VCaP (cell line): ENCODE measurements at regions not wholly inside any gene's neighbourhood (a gene's known extent, or its start where the extent isn't known, plus 50 kb on each side); places are given as distances from the start of the nearest gene placed in this dataset.
"Not testable (repeated sequence)": the region's sequence is repeated elsewhere in the genome, so short reads cannot be mapped to it uniquely, and the experiment has no call there.

ENCODE experiments used
- H3K27ac ChIP-seq: fragments of 450-650 bp; 2 replicates; pipeline ENCODE4 v1.5.1; 2017
- TF ChIP-seq, protein P1 (sequence below): fragments of 450-650 bp; conservative IDR thresholded peaks from 2 replicates; pipeline ENCODE4 v1.5.1; 2017; ENCODE audit warnings: mild to moderate bottlenecking, moderate library complexity

DNA sequence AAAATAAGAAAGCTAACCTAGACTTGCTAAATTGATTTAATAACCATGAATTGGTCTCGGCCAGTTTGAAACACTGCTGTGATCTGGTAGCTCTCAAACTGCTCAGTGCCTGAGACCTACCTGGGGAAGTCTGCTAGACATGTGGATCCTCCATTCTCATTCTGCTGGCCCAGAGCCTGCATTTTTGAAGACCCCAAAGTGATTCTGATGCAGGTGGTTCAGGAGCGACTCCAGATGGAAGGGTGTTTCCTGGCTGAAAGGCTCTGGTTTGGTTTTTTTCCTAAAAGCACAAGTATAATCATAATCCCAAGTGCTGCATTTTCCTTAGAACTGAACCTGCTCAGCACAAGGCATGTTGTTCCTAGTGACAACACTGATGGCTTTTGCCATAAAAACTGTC is 159.5 kb downstream of the ZNF664 start:
- TF ChIP-seq, protein P1, sequence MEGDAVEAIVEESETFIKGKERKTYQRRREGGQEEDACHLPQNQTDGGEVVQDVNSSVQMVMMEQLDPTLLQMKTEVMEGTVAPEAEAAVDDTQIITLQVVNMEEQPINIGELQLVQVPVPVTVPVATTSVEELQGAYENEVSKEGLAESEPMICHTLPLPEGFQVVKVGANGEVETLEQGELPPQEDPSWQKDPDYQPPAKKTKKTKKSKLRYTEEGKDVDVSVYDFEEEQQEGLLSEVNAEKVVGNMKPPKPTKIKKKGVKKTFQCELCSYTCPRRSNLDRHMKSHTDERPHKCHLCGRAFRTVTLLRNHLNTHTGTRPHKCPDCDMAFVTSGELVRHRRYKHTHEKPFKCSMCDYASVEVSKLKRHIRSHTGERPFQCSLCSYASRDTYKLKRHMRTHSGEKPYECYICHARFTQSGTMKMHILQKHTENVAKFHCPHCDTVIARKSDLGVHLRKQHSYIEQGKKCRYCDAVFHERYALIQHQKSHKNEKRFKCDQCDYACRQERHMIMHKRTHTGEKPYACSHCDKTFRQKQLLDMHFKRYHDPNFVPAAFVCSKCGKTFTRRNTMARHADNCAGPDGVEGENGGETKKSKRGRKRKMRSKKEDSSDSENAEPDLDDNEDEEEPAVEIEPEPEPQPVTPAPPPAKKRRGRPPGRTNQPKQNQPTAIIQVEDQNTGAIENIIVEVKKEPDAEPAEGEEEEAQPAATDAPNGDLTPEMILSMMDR: no peak
- H3K27ac ChIP-seq: no peak overlapping the region

DNA sequence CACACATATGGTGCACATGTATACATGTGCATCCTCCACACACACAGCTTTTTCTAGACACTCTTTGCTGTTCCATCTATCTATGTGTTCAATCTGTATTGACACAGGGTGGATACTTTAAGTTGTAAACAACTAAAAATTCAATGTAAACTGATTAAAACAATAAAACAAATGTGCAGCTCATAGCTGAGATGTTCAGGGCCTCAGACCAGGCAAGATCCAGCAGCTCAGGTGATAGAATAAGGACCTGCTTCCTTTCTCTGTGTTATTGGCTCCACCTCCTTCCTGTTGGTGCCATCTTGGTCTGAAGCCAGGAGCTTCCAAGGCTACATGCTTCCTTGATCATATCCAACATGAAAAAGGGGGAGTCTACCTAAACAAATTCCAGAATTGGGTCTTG is 158.1 kb upstream of the RFLNA start:
- TF ChIP-seq, protein P1: no peak
- no peak overlapping the region for H3K27ac ChIP-seq

DNA sequence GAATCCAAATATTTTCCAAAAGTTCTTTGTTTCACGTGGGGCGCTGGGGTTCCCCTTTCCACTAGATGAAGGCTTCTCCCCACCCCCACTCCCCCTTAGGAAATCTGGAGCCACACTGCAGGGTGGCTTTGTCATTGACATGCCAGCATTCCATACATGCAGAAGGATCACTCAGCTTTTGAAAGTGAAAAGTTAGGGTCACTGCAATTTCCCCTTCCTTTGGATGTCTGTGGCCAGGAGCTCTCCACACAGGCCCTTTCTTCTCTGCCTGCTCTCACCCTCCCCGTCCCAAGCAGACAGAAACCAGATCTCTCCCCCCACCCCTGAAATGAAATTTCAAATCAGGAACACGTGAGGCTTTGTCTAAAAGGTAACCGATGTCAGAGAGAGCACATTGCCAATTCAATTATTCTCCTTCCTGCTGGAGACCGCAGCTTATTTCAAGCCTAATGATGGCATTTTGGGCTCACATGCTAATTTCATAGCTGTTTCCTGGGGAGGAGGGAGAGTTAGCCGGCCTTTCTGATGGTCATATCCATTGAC is 153.9 kb upstream of the RFLNA start:
- TF ChIP-seq, protein P1: no peak
- no peak overlapping the region for H3K27ac ChIP-seq

DNA sequence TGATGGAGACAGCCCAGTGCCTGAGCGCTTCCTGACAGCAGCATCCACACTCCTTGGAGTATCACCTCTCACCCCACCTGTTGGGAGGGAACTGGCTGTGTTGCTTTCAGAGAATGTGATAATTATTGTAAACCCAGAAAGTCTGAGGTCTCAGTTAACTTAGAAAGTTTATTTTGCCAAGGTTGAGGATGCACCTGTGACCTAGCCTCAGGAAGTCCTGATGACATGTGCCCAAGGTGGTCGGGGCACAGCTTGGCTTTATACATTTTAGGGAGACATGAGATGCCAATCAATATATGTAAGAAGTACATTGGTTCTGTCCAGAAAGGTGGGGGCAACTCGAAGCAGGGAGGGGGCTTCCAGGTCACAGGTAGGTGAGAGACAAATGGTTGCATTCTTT is 153.3 kb upstream of the RFLNA start:
- not testable (repeated sequence) for H3K27ac ChIP-seq

DNA sequence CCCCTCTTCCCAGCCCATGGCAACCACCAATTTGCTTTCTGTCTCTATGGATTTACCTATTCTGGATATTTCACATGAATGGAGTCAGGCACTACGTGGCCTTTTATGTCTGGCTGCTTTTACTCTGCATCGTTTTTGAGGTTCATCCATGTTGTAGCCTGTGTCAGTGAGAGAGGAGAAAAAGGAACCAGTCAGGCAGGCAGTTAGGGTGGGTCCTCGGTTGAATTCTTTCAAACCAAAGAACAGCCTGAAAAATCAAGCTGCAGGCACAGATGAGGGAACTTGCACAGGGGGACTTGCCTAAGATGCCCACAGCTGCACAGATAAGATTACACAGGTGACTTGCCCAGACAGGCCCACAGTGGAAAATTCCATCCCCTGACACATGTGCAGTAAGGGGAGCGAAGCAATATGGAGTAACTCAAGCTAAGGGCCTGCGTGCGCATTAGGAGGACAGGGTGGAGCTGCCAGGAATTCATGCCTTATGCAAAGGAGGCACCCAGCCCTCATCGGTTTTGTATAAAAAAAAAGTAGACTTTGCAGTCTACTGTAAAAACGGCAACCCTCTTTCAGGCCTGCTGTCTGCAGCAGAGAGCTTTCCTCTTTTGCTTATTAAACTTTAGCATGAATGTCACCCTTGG is 152.4 kb upstream of the RFLNA start:
- no peak overlapping the region for H3K27ac ChIP-seq
- TF ChIP-seq, protein P1: no peak

DNA sequence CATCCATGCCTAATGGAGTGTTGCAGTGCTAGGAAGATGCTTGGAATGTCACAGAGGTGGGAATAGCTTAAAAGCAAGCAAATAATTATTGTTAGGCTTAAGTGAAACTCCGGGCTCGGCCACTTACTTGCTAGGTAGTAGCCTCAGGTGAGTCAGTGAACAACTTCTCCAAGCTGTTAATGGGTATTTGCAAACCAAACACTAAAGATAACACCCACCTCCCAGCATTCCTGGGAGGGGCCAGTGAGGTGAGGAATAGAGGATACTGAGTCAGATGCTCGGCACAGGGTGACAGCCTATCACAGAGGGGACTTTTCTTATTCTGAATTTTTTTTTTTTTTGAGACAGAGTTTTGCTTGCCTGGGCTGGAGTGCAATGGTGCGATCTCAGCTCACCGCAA is 151.2 kb upstream of the RFLNA start:
- no peak overlapping the region for H3K27ac ChIP-seq
- TF ChIP-seq, protein P1: no peak

DNA sequence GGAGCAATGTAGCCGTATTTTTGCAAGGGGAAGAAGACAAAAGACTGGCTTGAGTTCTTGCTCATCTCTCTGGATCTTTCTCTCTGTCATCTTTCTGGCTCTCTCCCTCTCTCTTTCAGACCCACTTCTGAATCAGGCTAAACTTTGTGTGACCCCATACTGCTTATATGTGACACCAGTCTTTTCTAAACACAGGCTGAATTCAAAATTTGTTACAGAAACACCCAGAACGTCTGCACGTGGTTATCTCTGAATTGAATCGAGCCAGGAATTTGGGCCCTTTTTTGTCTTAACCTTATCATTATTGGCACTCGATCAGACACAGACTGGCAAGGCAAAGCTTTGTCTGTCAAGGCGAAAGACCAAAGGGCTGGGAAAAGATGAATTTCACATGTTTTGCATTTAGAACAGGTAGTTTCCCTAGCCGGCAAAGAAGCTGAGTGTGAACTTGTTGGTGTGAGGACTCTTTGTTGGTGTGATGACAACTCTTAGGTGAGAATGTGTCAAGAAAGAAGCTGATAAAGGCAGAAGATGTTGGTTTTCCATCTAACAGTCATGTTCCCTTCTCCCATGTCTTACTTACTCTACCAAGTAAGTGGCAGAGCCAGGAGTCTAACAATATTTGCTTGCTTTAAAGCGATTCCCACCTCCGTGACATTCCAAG is 150.2 kb upstream of the RFLNA start:
- no peak overlapping the region for H3K27ac ChIP-seq

More for the DNA sequence above, 150.2 kb upstream of the RFLNA start:
- TF ChIP-seq, protein P1: no peak
